Naive B cell (primary cell): ENCODE measurements at regions not wholly inside any gene's neighbourhood (a gene's known extent, or its start where the extent isn't known, plus 50 kb on each side); places are given as distances from the start of the nearest gene placed in this dataset.
"Not testable (repeated sequence)": the region's sequence is repeated elsewhere in the genome, so short reads cannot be mapped to it uniquely, and the experiment has no call there.

Experiments used
- ATAC-seq, 2 donors: fragments of 150-1000 bp; cut with Tn5 transposase; 2 replicates each; pipeline ENCODE4 v1.10.0; 2021; ENCODE audit warnings: low read depth in 2 of 2, mild to moderate bottlenecking in 2 of 2, moderate library complexity in 2 of 2
- DNase-seq: peaks from one replicate; pipeline ENCODE4 v3.0.0; 2022
- H3K27ac Mint-ChIP-seq, 6 donors: one replicate each; pipeline ENCODE4 v1.8.0; 2020 to 2022; ENCODE audit warnings: mild to moderate bottlenecking in 6 of 6, mixed read lengths in 6 of 6, moderate library complexity in 5 of 6, inconsistent platforms in 2 of 6
- H3K27me3 Mint-ChIP-seq, 3 donors: one replicate each; pipeline ENCODE4 v1.8.0; 2021 to 2022; ENCODE audit warnings: mixed read lengths in 3 of 3, mild to moderate bottlenecking in 1 of 3
- H3K36me3 Mint-ChIP-seq, 2 donors: one replicate each; pipeline ENCODE4 v1.8.0; 2020 to 2022; ENCODE audit warnings: mixed read lengths in 2 of 2, inconsistent platforms in 1 of 2, mild to moderate bottlenecking in 1 of 2
- H3K4me1 Mint-ChIP-seq, 3 donors: one replicate each; pipeline ENCODE4 v1.8.0; 2020 to 2022; ENCODE audit warnings: mixed read lengths in 3 of 3, inconsistent platforms in 1 of 3, mild to moderate bottlenecking in 1 of 3, moderate library complexity in 1 of 3
- H3K4me3 Mint-ChIP-seq, 8 donors: one replicate each; pipeline ENCODE4 v1.8.0; 2020 to 2022; ENCODE audit warnings: mild to moderate bottlenecking in 8 of 8, mixed read lengths in 8 of 8, moderate library complexity in 8 of 8, inconsistent platforms in 2 of 8
- H3K9me3 Mint-ChIP-seq, 7 donors: one replicate each; pipeline ENCODE4 v1.8.0; 2020 to 2022; ENCODE audit warnings: mixed read lengths in 7 of 7, mild to moderate bottlenecking in 5 of 7, inconsistent platforms in 2 of 7, moderate library complexity in 1 of 7

- DNase-seq (no peak), ATAC-seq (peak; percentile 61 to 67)
Observed at GRCh38 chr3:171977860-171978259, 61.5 kb upstream of the FNDC3B start.

GRCh38 chr3:171978390-171978789 lies 61.0 kb upstream of the FNDC3B start:
- H3K4me1 Mint-ChIP-seq, result peaks cover 4 to 8% (median 4%) of the 10 kb centered on the region in 3 donors
- ATAC-seq (no peak), DNase-seq (no peak)
- no peaks in the 10 kb centered on the region for H3K36me3 Mint-ChIP-seq
- peaks cover 0 to 16% (median 3%) of the 10 kb centered on the region in 7 donors for H3K9me3 Mint-ChIP-seq
- no peak overlapping the region for H3K27ac Mint-ChIP-seq
- peaks cover 0 to 5% (median 0%) of the 10 kb centered on the region in 3 donors for H3K27me3 Mint-ChIP-seq
- no peak overlapping the region for H3K4me3 Mint-ChIP-seq

More at GRCh38 chr3:171977860-171978259, 61.5 kb upstream of the FNDC3B start:
- H3K9me3 Mint-ChIP-seq, result peaks cover 0 to 16% (median 3%) of the 10 kb centered on the region in 7 donors
- H3K27ac Mint-ChIP-seq, result no peak overlapping the region
- no peaks in the 10 kb centered on the region for H3K36me3 Mint-ChIP-seq
- peaks cover 0 to 5% (median 0%) of the 10 kb centered on the region in 3 donors for H3K27me3 Mint-ChIP-seq
- no peak overlapping the region for H3K4me3 Mint-ChIP-seq
- H3K4me1 Mint-ChIP-seq, result peaks cover 4 to 8% (median 4%) of the 10 kb centered on the region in 3 donors

GRCh38 chr3:171979081-171979480 lies 60.3 kb upstream of the FNDC3B start:
- ATAC-seq (no peak), DNase-seq (no peak)
- no peak overlapping the region for H3K4me3 Mint-ChIP-seq
- H3K27me3 Mint-ChIP-seq, result peaks cover 0 to 5% (median 0%) of the 10 kb centered on the region in 3 donors
- H3K36me3 Mint-ChIP-seq, result no peaks in the 10 kb centered on the region
- H3K27ac Mint-ChIP-seq, result no peak overlapping the region
- H3K9me3 Mint-ChIP-seq, result peaks cover 0 to 16% (median 3%) of the 10 kb centered on the region in 7 donors
- H3K4me1 Mint-ChIP-seq, result peaks cover 4 to 8% (median 4%) of the 10 kb centered on the region in 3 donors

DNA sequence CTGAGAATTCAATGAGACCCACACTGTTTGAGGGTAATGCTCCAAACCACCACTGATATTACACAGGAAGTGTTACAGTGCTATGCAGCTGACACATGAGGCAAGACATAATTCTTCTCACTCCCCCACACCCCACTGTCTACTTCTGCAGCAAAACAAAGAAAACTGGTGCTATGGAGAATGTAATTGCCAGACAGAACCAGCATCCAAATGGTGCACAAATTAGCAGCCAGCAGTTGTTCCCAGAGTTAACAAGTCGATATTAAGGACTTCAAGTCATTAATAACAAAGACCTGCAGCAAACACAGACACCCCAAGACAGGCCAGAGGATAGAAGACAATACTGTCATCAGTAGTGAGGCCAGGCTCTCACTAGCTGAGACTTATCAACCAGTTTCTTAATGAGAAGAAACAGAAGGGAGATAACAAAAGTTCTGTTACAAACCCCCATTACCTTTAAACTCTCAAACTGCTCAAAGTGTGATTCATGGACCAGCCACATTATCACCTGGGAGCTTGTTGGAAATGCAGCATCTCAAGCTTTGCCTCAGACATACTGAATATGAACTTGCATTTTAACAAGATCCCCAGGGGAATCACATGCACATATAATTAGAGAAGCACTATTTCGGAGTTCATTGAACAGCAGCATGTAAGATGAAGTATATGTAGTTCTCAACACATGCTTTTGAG lies 58.7 kb upstream of the FNDC3B start:
- H3K4me1 Mint-ChIP-seq, result peaks cover 4 to 8% (median 4%) of the 10 kb centered on the region in 3 donors
- H3K27ac Mint-ChIP-seq, result no peak overlapping the region
- H3K9me3 Mint-ChIP-seq, result peaks cover 0 to 16% (median 3%) of the 10 kb centered on the region in 7 donors
- DNase-seq (no peak), ATAC-seq (no peak)
- no peak overlapping the region for H3K4me3 Mint-ChIP-seq
- no peaks in the 10 kb centered on the region for H3K36me3 Mint-ChIP-seq
- peaks cover 5 to 8% (median 7%) of the 10 kb centered on the region in 3 donors for H3K27me3 Mint-ChIP-seq

DNA sequence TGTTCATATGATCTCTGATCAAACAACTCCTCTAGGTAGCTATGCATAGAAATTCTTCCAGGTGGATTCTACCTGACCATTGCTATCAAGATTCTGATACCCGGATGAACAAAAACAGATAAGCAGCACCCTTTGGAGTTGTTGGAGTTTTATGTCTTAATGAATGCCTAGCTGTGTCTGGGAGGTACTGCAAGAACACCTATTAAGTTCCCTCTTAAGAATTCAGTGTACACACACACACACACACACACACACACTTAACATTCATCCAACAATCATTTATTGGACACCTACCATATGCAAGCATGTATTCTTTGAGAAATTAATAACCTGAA lies 58.1 kb upstream of the FNDC3B start:
- ATAC-seq, result no peak
- Mint-ChIP-seq H3K4me1 (peaks cover 4 to 8% (median 4%) of the 10 kb centered on the region in 3 donors), H3K27me3 (peaks cover 5 to 9% (median 7%) of the 10 kb centered on the region in 3 donors), H3K4me3 (no peak overlapping the region), H3K27ac (no peak overlapping the region), H3K36me3 (no peaks in the 10 kb centered on the region), H3K9me3 (peaks cover 0 to 16% (median 3%) of the 10 kb centered on the region in 7 donors)
- no peak for DNase-seq

- ATAC-seq (no peak), DNase-seq (no peak)
- no peaks in the 10 kb centered on the region for H3K36me3 Mint-ChIP-seq
- peaks cover 5 to 10% (median 7%) of the 10 kb centered on the region in 3 donors for H3K27me3 Mint-ChIP-seq
- no peak overlapping the region for H3K4me3 Mint-ChIP-seq
- H3K9me3 Mint-ChIP-seq, result peaks cover 0 to 10% (median 3%) of the 10 kb centered on the region in 7 donors
- no peak overlapping the region for H3K27ac Mint-ChIP-seq
- H3K4me1 Mint-ChIP-seq, result peaks cover 3 to 4% (median 4%) of the 10 kb centered on the region in 3 donors
Observed at GRCh38 chr3:171982828-171983227, 56.5 kb upstream of the FNDC3B start.

DNA sequence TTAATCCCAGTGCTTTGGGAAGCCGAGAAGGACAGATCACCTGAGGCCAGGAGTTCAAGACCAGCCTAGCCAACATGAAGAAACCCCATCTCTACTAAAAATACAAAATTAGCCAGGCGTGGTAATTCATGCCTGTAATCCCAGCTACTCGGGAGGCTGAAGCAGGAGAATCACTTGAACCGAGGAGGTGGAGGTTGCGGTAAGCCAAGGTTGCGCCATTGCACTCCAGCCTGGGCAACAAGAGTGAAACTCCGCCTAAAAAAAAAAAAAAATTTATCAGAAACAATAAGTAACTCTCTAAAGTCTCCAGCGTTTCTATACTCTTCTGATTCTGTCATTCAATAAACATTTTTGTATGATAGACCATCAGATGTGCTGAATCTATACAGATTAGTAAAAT lies 55.7 kb upstream of the FNDC3B start:
- H3K9me3 Mint-ChIP-seq, H3K4me1 Mint-ChIP-seq, ATAC-seq, H3K36me3 Mint-ChIP-seq, H3K4me3 Mint-ChIP-seq, DNase-seq, H3K27ac Mint-ChIP-seq: not testable (repeated sequence)
- H3K27me3 Mint-ChIP-seq, result peaks cover 5 to 13% (median 7%) of the 10 kb centered on the region in 3 donors

DNA sequence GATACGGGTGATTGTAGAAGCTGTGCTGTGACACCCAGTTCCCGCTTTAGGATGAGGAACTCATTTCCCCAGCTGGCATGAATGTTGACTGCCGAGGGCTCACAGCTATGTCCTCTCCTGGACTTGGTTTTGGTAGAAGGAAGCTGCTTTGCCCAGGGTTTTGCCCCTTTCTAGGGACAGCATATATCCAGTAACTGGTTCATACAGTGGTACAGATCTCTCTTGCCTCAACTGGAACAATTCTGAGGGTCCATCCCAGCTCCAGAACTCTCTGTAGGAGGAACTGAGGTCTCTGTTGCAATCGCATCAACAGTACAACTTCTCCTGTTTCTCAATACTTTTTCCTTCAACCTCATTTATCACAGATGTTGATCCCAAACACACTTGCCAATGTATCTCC lies 54.5 kb upstream of the FNDC3B start:
- Mint-ChIP-seq H3K27me3 (peaks cover 5 to 13% (median 7%) of the 10 kb centered on the region in 3 donors), H3K4me1 (peaks cover 0 to 4% (median 4%) of the 10 kb centered on the region in 3 donors), H3K9me3 (no peaks in the 10 kb centered on the region), H3K36me3 (no peaks in the 10 kb centered on the region), H3K27ac (no peak overlapping the region), H3K4me3 (no peak overlapping the region)
- ATAC-seq (no peak), DNase-seq (no peak)

DNA sequence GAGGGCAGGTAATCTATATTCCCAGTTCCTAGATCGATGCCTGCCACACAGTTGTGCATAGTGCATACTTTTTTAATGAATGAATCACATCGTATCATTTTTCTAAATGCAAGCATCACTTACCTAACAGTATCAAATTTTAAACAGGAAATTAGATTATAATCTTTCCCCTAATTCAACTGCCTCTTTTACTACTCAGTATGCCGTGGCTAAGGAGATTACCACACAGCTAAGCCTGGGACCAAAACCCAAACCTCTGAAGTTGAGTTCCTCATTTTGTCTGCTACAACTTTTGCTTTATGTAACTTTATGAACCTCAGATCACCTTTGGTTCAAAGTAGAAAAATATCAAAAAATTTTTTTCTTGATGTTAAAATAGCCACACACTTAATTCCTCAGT lies 53.2 kb upstream of the FNDC3B start:
- Mint-ChIP-seq H3K27me3 (peaks cover 5 to 17% (median 7%) of the 10 kb centered on the region in 3 donors), H3K36me3 (no peaks in the 10 kb centered on the region), H3K27ac (no peak overlapping the region), H3K9me3 (no peaks in the 10 kb centered on the region), H3K4me3 (no peak overlapping the region), H3K4me1 (peaks cover 0 to 4% (median 0%) of the 10 kb centered on the region in 3 donors)
- ATAC-seq, result no peak
- DNase-seq, result no peak

DNA sequence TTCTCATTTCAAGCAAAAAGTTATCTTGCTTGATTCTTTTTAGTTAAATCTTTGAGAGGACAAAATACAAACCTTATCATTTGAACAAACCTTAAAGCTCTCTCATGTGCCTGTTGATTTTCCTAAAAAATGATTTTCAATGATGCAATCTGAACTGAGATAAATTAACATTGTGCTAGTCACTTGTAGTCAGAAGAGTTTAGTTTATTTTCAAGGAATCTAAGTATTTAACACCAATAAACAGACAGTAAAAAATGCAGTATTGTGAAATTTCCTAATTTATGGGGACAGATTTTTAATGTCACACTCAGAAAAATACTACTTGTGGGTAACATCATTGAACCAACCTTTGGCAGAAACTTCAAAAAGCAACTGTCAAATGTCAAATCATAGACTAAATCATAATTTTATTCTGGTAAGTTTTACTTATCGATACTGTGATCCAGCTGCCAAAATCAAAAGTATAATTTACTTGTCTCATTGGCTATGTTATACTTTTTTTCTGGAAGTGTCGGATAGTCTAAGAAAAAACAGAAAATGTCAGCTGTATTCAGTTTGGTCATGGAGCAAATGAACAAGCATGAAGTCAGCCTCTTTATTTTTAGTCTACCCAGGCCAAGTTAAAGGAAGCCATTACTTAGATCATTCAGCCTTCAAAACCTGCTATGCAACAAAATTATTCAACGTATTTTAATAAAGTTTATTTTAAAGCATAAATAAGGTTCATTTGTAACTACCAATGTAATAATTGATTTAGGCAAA lies 52.4 kb upstream of the FNDC3B start:
- Mint-ChIP-seq H3K27me3 (peaks cover 0 to 17% (median 7%) of the 10 kb centered on the region in 3 donors), H3K27ac (no peak overlapping the region), H3K4me3 (no peak overlapping the region), H3K4me1 (no peaks in the 10 kb centered on the region), H3K36me3 (no peaks in the 10 kb centered on the region), H3K9me3 (no peaks in the 10 kb centered on the region)
- ATAC-seq, result no peak
- DNase-seq, result no peak
